ENCODE measurements at regions not wholly inside any gene's neighbourhood (a gene's known extent, or its start where the extent isn't known, plus 50 kb on each side); places are given as distances from the start of the nearest gene placed in this dataset.

DNA sequence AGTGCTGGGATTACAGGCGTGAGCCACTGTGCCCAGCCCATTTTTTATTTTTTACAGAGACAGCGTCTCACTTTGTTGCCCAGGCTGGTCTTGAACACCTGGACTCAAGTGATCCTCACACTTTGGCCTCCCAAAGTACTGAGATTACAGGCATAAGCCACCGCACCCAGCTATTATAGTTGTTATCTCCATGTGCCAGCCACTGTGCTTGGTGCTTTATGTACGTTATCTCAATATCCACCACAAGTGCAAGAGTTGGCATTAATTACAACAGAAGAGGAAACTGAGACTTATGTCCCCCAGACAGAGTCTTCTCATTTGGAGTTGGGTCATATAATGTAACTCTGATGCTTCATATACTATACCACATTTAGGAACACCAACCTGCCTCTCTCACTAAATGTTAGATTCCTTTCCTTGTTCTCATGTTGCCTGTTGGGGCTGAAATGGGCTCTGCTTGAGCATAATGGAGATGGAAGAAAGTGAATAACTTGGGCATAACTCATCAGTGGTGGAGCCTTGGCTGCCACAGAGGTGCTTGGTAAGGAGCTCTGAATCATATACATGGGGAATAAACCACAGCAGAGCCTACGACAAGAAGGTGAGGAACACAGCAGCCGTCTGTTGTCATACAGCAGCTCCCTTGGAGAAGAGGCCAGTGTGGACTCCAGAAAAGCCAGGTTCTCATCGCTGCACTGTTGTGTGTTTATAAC lies 84.3 kb downstream of the SPRY1 start:
- DNase-seq: no peak
- H3K9me3 Mint-ChIP-seq: peaks cover 5% of the 10 kb centered on the region
- H3K36me3 Mint-ChIP-seq: peaks cover 6% of the 10 kb centered on the region
- H3K4me1 Mint-ChIP-seq: peaks cover 53% of the 10 kb centered on the region
- no peaks in the 10 kb centered on the region for H3K27me3 Mint-ChIP-seq
- H3K4me3 Mint-ChIP-seq: no peak overlapping the region
- H3K27ac Mint-ChIP-seq: peak overlapping the region; percentile 84

DNA sequence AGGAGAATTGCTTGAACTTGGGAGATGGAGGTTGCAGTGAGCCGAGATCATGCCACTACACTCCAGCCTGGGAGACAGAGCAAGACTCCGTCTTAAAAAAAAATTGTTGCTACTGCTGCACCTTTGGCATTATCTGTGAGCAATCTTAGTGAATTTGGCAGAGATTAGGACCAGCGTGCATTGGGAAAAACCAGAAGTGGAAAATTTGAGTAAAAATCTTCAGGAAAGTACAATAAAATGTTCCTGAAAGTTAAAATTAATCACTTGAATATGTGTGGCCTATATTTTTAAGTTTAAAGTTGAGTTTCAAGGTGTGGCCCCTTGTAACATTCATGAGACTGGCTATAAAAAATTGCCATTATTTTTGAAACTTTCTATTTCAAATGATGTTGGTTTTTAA lies 85.1 kb downstream of the SPRY1 start:
- Mint-ChIP-seq H3K9me3 (no peaks in the 10 kb centered on the region), H3K27ac (peak overlapping the region; percentile 84), H3K4me1 (peaks cover 50% of the 10 kb centered on the region), H3K36me3 (peaks cover 2% of the 10 kb centered on the region), H3K27me3 (no peaks in the 10 kb centered on the region), H3K4me3 (no peak overlapping the region)
- DNase-seq: no peak

DNA sequence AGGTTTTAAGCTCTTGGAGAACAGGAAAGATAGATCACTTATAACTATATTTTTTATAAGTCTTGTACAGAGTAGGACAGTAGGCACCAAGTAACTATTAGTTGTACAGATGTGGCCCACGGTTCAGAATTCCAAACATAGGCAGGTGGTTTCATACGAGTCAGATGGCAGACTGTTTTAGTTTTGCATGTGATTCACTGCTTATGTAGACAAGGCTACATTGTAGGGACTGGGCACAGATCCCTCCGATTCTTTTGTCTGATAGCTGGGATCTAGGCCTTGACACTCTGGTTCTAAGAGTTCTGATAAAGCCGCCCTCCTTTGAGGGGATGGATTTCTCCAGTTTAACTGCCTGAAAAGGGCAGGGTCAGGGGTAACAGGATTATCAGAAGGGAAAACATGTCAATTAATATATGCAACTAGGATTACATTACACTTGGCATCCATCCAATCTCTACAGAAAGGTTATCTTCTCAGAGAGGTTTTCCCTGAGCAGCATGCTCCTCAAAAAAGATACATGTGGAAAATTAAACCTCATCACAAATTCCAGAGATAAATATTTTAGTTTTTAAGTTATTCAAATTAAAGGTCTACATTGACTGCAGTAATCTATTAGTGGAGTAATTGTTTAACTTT lies 87.8 kb downstream of the SPRY1 start:
- Mint-ChIP-seq H3K27me3 (no peaks in the 10 kb centered on the region), H3K4me3 (no peak overlapping the region), H3K4me1 (peaks cover 34% of the 10 kb centered on the region), H3K36me3 (peaks cover 2% of the 10 kb centered on the region), H3K27ac (no peak overlapping the region), H3K9me3 (no peaks in the 10 kb centered on the region)
- DNase-seq: no peak

DNA sequence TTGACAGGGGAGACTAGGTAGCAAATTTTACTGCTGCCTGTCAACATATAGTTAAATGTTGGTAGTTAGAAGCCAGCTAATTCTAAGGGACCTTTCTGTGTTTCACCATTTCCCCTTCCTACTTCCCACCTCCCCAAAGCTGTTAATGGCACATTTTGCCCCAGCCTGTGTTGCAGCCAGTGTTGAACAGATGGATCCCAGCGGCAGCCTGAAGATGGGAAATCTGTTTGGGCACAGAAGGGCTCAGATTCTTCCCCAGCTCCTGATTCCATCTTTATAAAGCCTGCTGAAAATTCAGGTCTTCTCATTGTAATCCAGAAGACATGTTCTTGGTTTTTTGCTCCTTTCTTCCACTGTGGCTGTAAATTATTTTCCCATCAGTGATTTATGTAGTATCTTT lies 89.0 kb downstream of the SPRY1 start:
- H3K27ac Mint-ChIP-seq: no peak overlapping the region
- no peak for DNase-seq

DNA sequence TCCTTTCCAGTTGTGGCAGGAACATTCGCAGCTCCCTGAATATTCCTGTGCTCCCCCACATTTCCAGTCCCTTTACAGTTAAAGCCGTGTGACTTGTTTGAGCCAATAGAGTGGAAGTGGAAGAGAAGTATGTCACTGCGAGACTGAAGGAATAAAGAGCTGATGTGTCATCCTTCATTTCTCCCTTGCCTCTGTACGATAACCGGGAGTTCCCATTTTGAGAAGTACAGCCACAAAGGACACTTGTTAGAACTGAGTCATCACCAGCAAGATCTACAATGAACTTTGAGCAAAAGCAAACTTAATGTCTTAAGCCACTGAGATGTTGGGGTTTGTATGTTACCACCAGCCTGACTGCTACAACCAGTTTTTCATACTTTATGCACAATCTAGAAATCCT lies 92.3 kb downstream of the SPRY1 start:
- Mint-ChIP-seq H3K4me3 (no peak overlapping the region), H3K27me3 (no peaks in the 10 kb centered on the region), H3K27ac (peak overlapping the region; percentile 36), H3K4me1 (peaks cover 7% of the 10 kb centered on the region), H3K9me3 (no peaks in the 10 kb centered on the region), H3K36me3 (no peaks in the 10 kb centered on the region)
- no peak for DNase-seq

More for the DNA sequence above, 89.0 kb downstream of the SPRY1 start:
- H3K27me3 Mint-ChIP-seq: no peaks in the 10 kb centered on the region
- peaks cover 29% of the 10 kb centered on the region for H3K4me1 Mint-ChIP-seq
- no peaks in the 10 kb centered on the region for H3K9me3 Mint-ChIP-seq
- H3K4me3 Mint-ChIP-seq: no peak overlapping the region
- H3K36me3 Mint-ChIP-seq: peaks cover 2% of the 10 kb centered on the region

DNA sequence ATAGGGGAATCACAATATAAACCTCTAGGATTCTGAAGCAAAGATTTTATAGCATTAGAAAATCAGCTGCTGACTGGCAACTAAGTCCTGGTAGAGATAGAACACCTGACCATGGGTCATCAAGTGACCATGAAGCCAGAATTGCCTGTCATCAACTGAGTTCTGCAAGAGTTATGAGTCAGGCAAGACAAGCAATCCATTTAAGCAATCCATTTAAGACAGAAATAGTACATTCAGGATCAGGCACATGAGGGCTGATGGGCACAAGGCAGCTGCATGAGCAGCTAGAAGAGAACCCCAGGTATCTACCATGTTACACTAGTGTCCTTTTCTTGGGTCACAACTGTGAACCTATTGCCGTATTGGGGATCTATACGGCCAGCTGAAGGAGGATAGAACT lies 98.9 kb downstream of the SPRY1 start:
- H3K4me1 Mint-ChIP-seq: peaks cover 1% of the 10 kb centered on the region
- peaks cover 4% of the 10 kb centered on the region for H3K9me3 Mint-ChIP-seq
- H3K36me3 Mint-ChIP-seq: no peaks in the 10 kb centered on the region
- no peak overlapping the region for H3K27ac Mint-ChIP-seq
- peaks cover 8% of the 10 kb centered on the region for H3K27me3 Mint-ChIP-seq
- DNase-seq: no peak
- H3K4me3 Mint-ChIP-seq: no peak overlapping the region

DNA sequence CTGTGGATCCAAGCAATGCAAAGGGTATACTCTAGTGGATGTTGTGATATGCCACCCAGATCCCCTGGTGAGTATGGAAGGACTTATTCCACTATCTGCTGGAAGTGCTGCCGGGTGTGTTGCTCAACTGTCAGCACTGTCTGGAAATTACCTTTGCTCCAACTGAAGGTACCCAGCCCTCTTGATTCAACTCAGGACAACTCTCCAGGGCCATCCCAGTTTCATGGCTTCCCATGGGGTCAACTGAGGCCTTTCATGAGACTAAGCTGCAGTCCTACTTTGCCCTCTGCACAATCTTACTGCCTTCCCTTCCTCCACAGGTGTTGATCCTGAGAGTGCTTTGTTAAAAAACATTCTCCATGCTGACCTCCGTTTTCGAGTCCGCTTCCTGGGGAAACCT lies 99.8 kb downstream of the SPRY1 start:
- H3K27me3 Mint-ChIP-seq: peaks cover 11% of the 10 kb centered on the region
- H3K4me1 Mint-ChIP-seq: peaks cover 1% of the 10 kb centered on the region
- H3K9me3 Mint-ChIP-seq: peaks cover 4% of the 10 kb centered on the region
- H3K27ac Mint-ChIP-seq: no peak overlapping the region
- H3K4me3 Mint-ChIP-seq: no peak overlapping the region
- no peak for DNase-seq
- peaks cover 2% of the 10 kb centered on the region for H3K36me3 Mint-ChIP-seq

DNA sequence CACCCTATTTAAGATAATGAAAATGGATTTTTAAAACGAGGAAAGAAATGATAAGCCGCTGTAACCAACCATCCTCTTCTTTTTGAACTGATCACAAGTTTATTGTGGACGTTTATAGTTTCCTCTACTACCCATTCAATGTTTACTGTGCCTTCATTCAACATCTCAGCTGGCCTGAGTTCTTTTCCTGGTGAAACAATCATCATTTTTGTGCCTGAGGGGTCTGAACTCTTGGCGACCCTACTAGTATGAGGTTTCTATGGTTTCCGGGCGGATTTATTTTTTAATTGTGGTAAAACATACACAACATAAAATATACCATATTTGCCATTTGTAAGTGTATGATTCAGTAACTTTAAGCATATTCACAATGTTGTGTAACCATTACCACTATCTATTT lies 100.7 kb downstream of the SPRY1 start:
- H3K4me3 Mint-ChIP-seq: no peak overlapping the region
- peaks cover 4% of the 10 kb centered on the region for H3K9me3 Mint-ChIP-seq
- peaks cover 2% of the 10 kb centered on the region for H3K36me3 Mint-ChIP-seq
- H3K4me1 Mint-ChIP-seq: peaks cover 1% of the 10 kb centered on the region
- H3K27me3 Mint-ChIP-seq: peaks cover 11% of the 10 kb centered on the region
- DNase-seq: no peak
- H3K27ac Mint-ChIP-seq: no peak overlapping the region

DNA sequence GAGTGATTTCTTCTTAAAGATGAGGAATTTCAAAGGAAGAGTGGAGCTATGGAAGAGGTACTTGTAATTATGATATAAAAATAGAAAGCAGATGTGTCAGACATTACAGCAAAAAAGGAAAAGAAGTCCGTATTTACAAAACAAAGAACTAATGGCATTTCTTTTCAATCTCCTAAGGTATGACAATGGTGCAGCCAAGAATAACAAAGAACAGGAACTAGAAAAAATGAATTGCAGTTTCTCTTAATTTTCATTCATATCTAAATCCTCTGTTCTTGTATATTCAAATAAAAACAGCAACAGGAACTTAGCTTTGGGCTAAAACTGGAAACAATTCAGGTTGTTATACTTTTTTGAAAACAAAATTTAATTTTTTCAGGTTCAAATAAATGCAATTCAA lies 105.1 kb downstream of the SPRY1 start:
- Mint-ChIP-seq H3K4me1 (peaks cover 16% of the 10 kb centered on the region), H3K27me3 (peaks cover 29% of the 10 kb centered on the region), H3K9me3 (peaks cover 4% of the 10 kb centered on the region), H3K27ac (no peak overlapping the region), H3K36me3 (peaks cover 2% of the 10 kb centered on the region), H3K4me3 (no peak overlapping the region)
- DNase-seq: no peak

DNA sequence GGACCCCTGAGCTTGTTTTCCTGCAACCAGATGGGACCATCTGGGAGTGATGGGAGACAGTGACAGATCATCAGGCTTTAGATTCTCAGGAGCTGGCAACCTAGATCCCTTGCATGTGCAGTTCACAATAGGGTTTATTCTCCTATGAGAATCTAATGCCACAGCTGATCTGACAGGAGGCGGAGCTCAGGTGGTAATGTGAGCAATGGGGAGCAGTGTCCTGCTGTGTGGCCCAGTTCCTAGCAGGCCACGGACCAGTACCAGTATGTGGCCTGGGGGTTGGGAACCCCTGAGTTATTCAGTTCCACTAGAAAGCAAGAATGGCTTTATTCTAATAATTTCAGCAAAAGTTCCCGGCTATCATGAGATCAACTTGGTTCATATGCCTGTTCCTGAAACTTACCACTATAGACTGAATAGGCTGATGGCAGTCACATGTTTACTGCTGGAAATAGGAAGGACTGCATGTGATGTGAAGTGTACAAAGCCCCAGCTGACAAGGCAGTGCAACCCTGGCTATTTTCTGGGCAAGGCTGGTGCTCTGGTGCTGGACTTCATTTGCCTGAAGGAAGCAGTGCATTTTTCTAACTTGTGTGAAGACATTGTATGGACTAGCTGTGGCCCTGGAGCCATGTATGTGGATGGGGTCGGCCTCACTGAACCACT lies 107.2 kb downstream of the SPRY1 start:
- Mint-ChIP-seq H3K36me3 (peaks cover 4% of the 10 kb centered on the region), H3K27ac (no peak overlapping the region), H3K9me3 (peaks cover 4% of the 10 kb centered on the region), H3K4me3 (no peak overlapping the region), H3K27me3 (peaks cover 21% of the 10 kb centered on the region), H3K4me1 (peaks cover 22% of the 10 kb centered on the region)
- no peak for DNase-seq

DNA sequence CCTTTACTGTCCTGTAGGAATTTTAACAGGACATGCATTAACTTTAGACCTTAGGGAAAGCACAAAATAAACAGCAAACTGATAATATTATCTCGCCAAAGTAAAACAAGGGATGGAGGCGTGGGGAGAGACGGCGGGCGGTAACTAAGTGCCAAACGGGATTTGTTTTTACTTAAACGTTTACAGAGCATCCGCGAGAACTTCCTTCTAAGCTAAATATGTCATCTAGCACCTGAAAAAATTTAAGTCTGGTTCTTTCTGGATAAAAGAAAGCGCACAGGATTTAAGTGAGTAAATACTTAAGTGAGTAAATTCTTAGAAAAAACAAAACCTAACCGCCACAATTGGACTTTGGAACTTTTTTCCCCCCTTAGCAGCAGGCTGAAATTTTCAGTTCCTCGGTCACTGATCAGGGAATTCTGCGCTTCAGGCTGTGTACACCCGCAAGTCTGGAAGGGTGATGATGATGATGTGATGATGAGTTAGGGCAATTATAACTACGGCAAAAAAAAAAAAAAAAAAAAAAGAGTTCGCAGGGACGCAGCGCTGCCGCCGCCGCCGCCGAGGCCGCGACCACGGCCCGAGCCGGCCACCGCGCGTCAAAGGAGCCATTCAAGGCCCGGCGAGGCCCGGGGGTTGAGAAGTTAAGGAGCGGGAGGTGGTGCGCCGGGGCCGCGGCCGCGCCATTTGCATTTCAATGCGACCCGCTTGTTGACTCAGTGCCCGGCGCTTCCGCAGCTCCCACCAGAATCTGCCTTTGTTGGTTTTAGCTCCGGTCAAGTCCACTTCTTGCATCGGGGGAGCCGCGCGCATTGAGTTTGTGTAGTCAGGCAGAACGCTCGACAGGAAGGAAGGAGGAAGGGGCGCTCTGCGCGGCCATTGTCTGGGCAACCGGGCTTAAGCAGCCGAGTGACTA lies 108.8 kb downstream of the SPRY1 start:
- peak; percentile 44 for DNase-seq
- H3K27ac Mint-ChIP-seq: peak overlapping the region; percentile 61
- H3K4me1 Mint-ChIP-seq: peaks cover 22% of the 10 kb centered on the region
- peaks cover 4% of the 10 kb centered on the region for H3K36me3 Mint-ChIP-seq
- peak overlapping the region; percentile 88 for H3K4me3 Mint-ChIP-seq
- peaks cover 21% of the 10 kb centered on the region for H3K27me3 Mint-ChIP-seq
- no peaks in the 10 kb centered on the region for H3K9me3 Mint-ChIP-seq

DNA sequence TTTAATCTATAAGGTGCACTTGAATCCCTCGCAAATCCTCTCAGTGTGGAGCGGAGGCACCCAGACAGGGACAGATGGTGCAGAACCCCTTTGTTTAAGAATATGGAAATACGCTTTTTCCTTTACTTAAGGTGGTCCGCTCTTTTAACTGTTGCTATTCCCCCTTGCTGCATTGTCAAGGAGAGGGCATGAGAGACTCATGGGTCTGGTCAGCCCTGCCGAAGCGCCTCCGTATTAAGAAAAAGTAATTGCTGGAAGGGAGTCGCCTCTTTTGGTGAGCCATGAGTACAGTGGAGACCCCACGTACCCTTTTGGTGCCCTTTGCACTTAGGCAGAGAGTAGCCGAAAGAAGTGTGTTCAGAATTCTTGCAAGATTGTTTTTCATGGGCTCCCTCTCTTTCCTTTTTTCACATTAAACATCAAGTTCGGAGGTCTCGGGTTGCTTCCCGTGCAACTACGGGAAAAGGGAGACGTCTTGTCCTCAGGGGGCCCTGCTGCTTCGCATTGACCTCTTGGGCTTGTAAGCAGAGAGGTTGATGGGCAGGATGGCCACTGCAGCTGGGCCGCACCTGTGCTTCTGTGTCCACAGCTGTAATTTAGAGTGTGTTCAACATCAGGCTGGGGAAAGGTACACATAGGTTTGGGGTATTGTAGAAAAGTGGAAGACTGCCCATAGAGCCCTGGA lies 109.6 kb downstream of the SPRY1 start:
- H3K9me3 Mint-ChIP-seq: peaks cover under 1% of the 10 kb centered on the region
- H3K4me1 Mint-ChIP-seq: peaks cover 22% of the 10 kb centered on the region
- H3K4me3 Mint-ChIP-seq: peak overlapping the region; percentile 88
- DNase-seq: no peak
- H3K27ac Mint-ChIP-seq: no peak overlapping the region
- peaks cover 2% of the 10 kb centered on the region for H3K36me3 Mint-ChIP-seq
- H3K27me3 Mint-ChIP-seq: peaks cover 18% of the 10 kb centered on the region

DNA sequence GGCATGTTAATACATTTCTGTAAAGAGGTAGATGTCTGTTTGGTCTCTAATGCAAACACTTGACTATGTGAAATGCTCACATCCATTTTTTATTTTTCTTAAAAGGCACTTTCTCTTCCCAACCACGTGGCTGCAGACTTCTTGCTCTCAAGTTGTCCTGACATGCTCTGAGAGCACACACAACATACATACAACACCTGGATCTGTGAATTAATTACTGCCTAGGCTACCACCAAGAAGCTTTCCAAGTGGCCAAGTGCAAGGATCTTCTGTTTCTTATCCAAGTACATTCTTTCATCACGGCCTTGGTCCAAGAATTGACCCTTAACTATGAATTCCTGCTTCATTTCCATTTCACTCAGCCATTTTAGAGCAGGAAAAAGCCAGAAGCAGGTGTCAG lies 110.8 kb downstream of the SPRY1 start:
- peaks cover 18% of the 10 kb centered on the region for H3K27me3 Mint-ChIP-seq
- peaks cover 22% of the 10 kb centered on the region for H3K4me1 Mint-ChIP-seq
- peaks cover 2% of the 10 kb centered on the region for H3K36me3 Mint-ChIP-seq
- H3K9me3 Mint-ChIP-seq: peaks cover 3% of the 10 kb centered on the region
- H3K27ac Mint-ChIP-seq: no peak overlapping the region
- H3K4me3 Mint-ChIP-seq: no peak overlapping the region
- DNase-seq: no peak

DNA sequence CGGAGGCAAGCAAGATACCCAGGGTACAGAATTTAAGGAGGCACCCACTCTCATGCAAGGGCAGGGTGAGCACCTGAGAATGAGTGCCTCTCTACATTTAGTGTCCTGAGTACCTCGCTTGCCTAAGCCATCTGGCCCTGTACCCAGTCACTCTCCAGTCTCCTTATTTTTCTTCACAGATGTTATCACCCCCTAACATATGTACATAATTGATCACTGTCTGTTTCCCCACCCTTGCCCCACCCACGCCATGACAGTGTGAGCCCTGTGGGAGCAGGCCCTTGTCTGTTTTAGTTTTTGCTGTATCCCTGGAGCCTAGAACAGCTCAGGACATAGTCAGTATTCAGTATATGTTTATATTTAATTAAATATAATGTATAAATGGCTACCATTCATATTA lies 113.6 kb downstream of the SPRY1 start:
- Mint-ChIP-seq H3K9me3 (peaks cover 4% of the 10 kb centered on the region), H3K4me1 (peaks cover 20% of the 10 kb centered on the region), H3K27me3 (peaks cover 2% of the 10 kb centered on the region), H3K4me3 (no peak overlapping the region), H3K27ac (no peak overlapping the region), H3K36me3 (peaks cover 2% of the 10 kb centered on the region)
- no peak for DNase-seq
